Neural progenitor cell (in vitro differentiated cells): ENCODE measurements at regions not wholly inside any gene's neighbourhood (a gene's known extent, or its start where the extent isn't known, plus 50 kb on each side); places are given as distances from the start of the nearest gene placed in this dataset.

ENCODE experiments used
- CTCF ChIP-seq: fragments of 200-600 bp; sonication (generic); IDR thresholded peaks from 2 replicates; pipeline ENCODE4 v1.5.1; 2017; ENCODE audit warnings: antibody characterized with exemption, mild to moderate bottlenecking
- EZH2 ChIP-seq: fragments of 200-600 bp; sonication (generic); IDR thresholded peaks from 2 replicates; pipeline ENCODE4 v1.6.1; 2017; ENCODE audit warnings: antibody characterized with exemption, mild to moderate bottlenecking, moderate library complexity
- EZH2phosphoT487 ChIP-seq: fragments of 200-600 bp; sonication (generic); IDR thresholded peaks from 2 replicates; pipeline ENCODE4 v1.6.1; 2017; ENCODE audit warnings: antibody characterized with exemption

- TF ChIP-seq CTCF (no peak), EZH2 (no peak), EZH2phosphoT487 (no peak)
These were observed 190.1 kb upstream of the MEF2C start for GRCh38 chr5:89072842-89073672.
